Fibroblast of lung (primary cell): ENCODE measurements at regions not wholly inside any gene's neighbourhood (a gene's known extent, or its start where the extent isn't known, plus 50 kb on each side); places are given as distances from the start of the nearest gene placed in this dataset.

Source experiments
- DNase-seq, 2 donors: peaks; one replicate each; pipeline versions ENCODE4 v3.0.0 to v3.0.0-alpha.2; 2010; ENCODE audit warnings: low read depth in 2 of 2
- H2AFZ ChIP-seq: 2 replicates; pipeline ENCODE4 v1.5.1; 2012; ENCODE audit warnings: low read length, control low read depth, inconsistent platforms
- H3K27ac ChIP-seq: 2 replicates; pipeline ENCODE4 v1.5.1; 2011; ENCODE audit warnings: low read length, control low read depth; ENCODE audit not compliant: insufficient read depth
- H3K27me3 ChIP-seq: 2 replicates; pipeline ENCODE4 v1.5.1; 2011; ENCODE audit warnings: mild to moderate bottlenecking, low read length; ENCODE audit not compliant: control insufficient read depth, insufficient read depth
- H3K36me3 ChIP-seq: 2 replicates; pipeline ENCODE4 v1.5.1; 2011; ENCODE audit warnings: low read length; ENCODE audit not compliant: control insufficient read depth, insufficient read depth
- H3K4me1 ChIP-seq: 2 replicates; pipeline ENCODE4 v1.5.1; 2011; ENCODE audit warnings: low read length; ENCODE audit not compliant: control insufficient read depth, insufficient read depth; ENCODE audit errors: extremely low read depth
- H3K4me2 ChIP-seq: 2 replicates; pipeline ENCODE4 v1.5.1; 2011; ENCODE audit warnings: low read length, control low read depth; ENCODE audit not compliant: insufficient read depth; ENCODE audit errors: extremely low read depth
- H3K4me3 ChIP-seq, 4 experiments: fragments of 200-600 bp in 1 of 4; sonication (generic) in 1 of 4; replicated peaks in 1 of 4; 2 replicates each; pipeline ENCODE4 v1.5.1; 2011 to 2016; ENCODE audit warnings: low read length in 4 of 4, low read depth in 3 of 4, mild to moderate bottlenecking in 3 of 4, control low read depth in 2 of 4, inconsistent platforms in 1 of 4, mixed read lengths in 1 of 4; ENCODE audit not compliant: insufficient read depth in 1 of 4; ENCODE audit errors: control extremely low read depth in 1 of 4
- H3K79me2 ChIP-seq: 2 replicates; pipeline ENCODE4 v1.5.1; 2012; ENCODE audit warnings: mild to moderate bottlenecking, low read length, inconsistent platforms; ENCODE audit not compliant: control insufficient read depth, insufficient read depth
- H3K9ac ChIP-seq: 2 replicates; pipeline ENCODE4 v1.5.1; 2011; ENCODE audit warnings: mild to moderate bottlenecking, low read length, control low read depth; ENCODE audit not compliant: insufficient read depth
- H3K9me3 ChIP-seq: 2 replicates; pipeline ENCODE4 v1.5.1; 2012; ENCODE audit warnings: low read depth, low read length; ENCODE audit not compliant: control insufficient read depth, insufficient read depth
- H4K20me1 ChIP-seq: 2 replicates; pipeline ENCODE4 v1.5.1; 2011; ENCODE audit warnings: low read length; ENCODE audit not compliant: control insufficient read depth, insufficient read depth; ENCODE audit errors: extremely low read depth
- CTCF ChIP-seq, 2 donors: IDR thresholded peaks in 1 of 2; conservative IDR thresholded peaks in 1 of 2; 1 replicate in 1 of 2; 2 replicates in 1 of 2; pipeline ENCODE4 v1.5.1; 2011 to 2012; ENCODE audit warnings: low read length in 2 of 2, control low read depth in 1 of 2, inconsistent platforms in 1 of 2, low read depth in 1 of 2, mild to moderate bottlenecking in 1 of 2
- EZH2 ChIP-seq: IDR thresholded peaks from 2 replicates; pipeline ENCODE4 v1.5.1; 2012; ENCODE audit warnings: low read length, control low read depth, mild to moderate bottlenecking; ENCODE audit errors: missing control alignments

GRCh38 chr11:91935120-91935519 lies 289.5 kb upstream of the FAT3 start:
- Histone ChIP-seq H2AFZ (no peak overlapping the region), H3K9ac (no peak overlapping the region), H3K9me3 (no peaks in the 10 kb centered on the region), H3K4me3 (no peak overlapping the region), H3K27ac (no peak overlapping the region), H3K27me3 (no peaks in the 10 kb centered on the region), H3K4me2 (no peak overlapping the region), H3K36me3 (no peaks in the 10 kb centered on the region), H4K20me1 (no peaks in the 10 kb centered on the region), H3K79me2 (no peaks in the 10 kb centered on the region), H3K4me1 (no peaks in the 10 kb centered on the region)
- TF ChIP-seq CTCF (conservative IDR thresholded peaks at IDR 0.05 in 1 of 2, IDR thresholded peaks at IDR 0.05 in 1 of 2; ENCODE audit: low read depth in 1 of 2, low read length in 2 of 2) (no peak), EZH2 (no peak)
- no peak for DNase-seq

GRCh38 chr11:91932151-91932821 lies 292.3 kb upstream of the FAT3 start:
- no peaks in the 10 kb centered on the region for H3K4me1 ChIP-seq
- H3K4me2 ChIP-seq, result no peak overlapping the region
- no peaks in the 10 kb centered on the region for H3K79me2 ChIP-seq
- TF ChIP-seq CTCF (conservative IDR thresholded peaks at IDR 0.05 in 1 of 2, IDR thresholded peaks at IDR 0.05 in 1 of 2; ENCODE audit: low read depth in 1 of 2, low read length in 2 of 2) (no peak), EZH2 (no peak)
- H3K9ac ChIP-seq, result no peak overlapping the region
- H3K27ac ChIP-seq, result no peak overlapping the region
- no peak overlapping the region for H3K4me3 ChIP-seq
- no peaks in the 10 kb centered on the region for H3K27me3 ChIP-seq
- no peaks in the 10 kb centered on the region for H4K20me1 ChIP-seq
- H2AFZ ChIP-seq, result no peak overlapping the region
- H3K9me3 ChIP-seq, result no peaks in the 10 kb centered on the region
- no peaks in the 10 kb centered on the region for H3K36me3 ChIP-seq
- DNase-seq, result peak; percentile 23 to 70

- no peak overlapping the region for H3K9ac ChIP-seq
- TF ChIP-seq CTCF (conservative IDR thresholded peaks at IDR 0.05 in 1 of 2, IDR thresholded peaks at IDR 0.05 in 1 of 2; ENCODE audit: low read depth in 1 of 2, low read length in 2 of 2) (no peak), EZH2 (no peak)
- no peaks in the 10 kb centered on the region for H3K79me2 ChIP-seq
- H4K20me1 ChIP-seq, result no peaks in the 10 kb centered on the region
- no peak overlapping the region for H3K4me3 ChIP-seq
- H3K4me2 ChIP-seq, result no peak overlapping the region
- H3K4me1 ChIP-seq, result no peaks in the 10 kb centered on the region
- no peaks in the 10 kb centered on the region for H3K27me3 ChIP-seq
- no peaks in the 10 kb centered on the region for H3K9me3 ChIP-seq
- no peak overlapping the region for H2AFZ ChIP-seq
- no peaks in the 10 kb centered on the region for H3K36me3 ChIP-seq
- DNase-seq, result no peak
- no peak overlapping the region for H3K27ac ChIP-seq
Observed at GRCh38 chr11:91927448-91927847, 297.2 kb upstream of the FAT3 start.
